OCI-LY1 (cell line): ENCODE measurements at regions not wholly inside any gene's neighbourhood (a gene's known extent, or its start where the extent isn't known, plus 50 kb on each side); places are given as distances from the start of the nearest gene placed in this dataset.

Source experiments
- CTCF ChIP-seq: fragments of 200-600 bp; sonication (generic), shearing (Covaris generic); IDR thresholded peaks from 2 replicates; pipeline ENCODE4 v1.5.1; 2017; ENCODE audit warnings: mild to moderate bottlenecking, antibody characterized with exemption, low read length, moderate library complexity, mixed read lengths
- EZH2 ChIP-seq: fragments of 200-600 bp; sonication (generic), shearing (Covaris generic); IDR thresholded peaks from 2 replicates; pipeline ENCODE4 v1.8.0; 2017; ENCODE audit warnings: borderline replicate concordance, mixed run types, mild to moderate bottlenecking, antibody characterized with exemption, low read length, moderate library complexity, mixed read lengths

GRCh38 chr1:14039582-14040430, 339.8 kb downstream of the PRDM2 start:
- TF ChIP-seq CTCF (no peak), EZH2 (no peak)
